Thyroid gland (tissue), 4 donors: ENCODE measurements at regions not wholly inside any gene's neighbourhood (a gene's known extent, or its start where the extent isn't known, plus 50 kb on each side); places are given as distances from the start of the nearest gene placed in this dataset.
"Not testable (repeated sequence)": the region's sequence is repeated elsewhere in the genome, so short reads cannot be mapped to it uniquely, and the experiment has no call there.

ENCODE experiments used
- POLR2A ChIP-seq, 2 donors: fragments of 450-650 bp; IDR thresholded peaks; one replicate each; pipeline ENCODE4 v1.6.1; 2017; ENCODE audit warnings: antibody characterized with exemption in 2 of 2, mild to moderate bottlenecking in 2 of 2, moderate library complexity in 1 of 2
- TF ChIP-seq, protein P1 (sequence below), 6 experiments: fragments of 200-600 bp in 3 of 6; fragments of 450-650 bp in 3 of 6; sonication (generic) in 3 of 6; IDR thresholded peaks; one replicate each; pipeline ENCODE4 v1.5.1; 2016 to 2019; ENCODE audit warnings: antibody characterized with exemption in 6 of 6, mild to moderate bottlenecking in 2 of 6, inconsistent platforms in 1 of 6, moderate library complexity in 1 of 6

DNA sequence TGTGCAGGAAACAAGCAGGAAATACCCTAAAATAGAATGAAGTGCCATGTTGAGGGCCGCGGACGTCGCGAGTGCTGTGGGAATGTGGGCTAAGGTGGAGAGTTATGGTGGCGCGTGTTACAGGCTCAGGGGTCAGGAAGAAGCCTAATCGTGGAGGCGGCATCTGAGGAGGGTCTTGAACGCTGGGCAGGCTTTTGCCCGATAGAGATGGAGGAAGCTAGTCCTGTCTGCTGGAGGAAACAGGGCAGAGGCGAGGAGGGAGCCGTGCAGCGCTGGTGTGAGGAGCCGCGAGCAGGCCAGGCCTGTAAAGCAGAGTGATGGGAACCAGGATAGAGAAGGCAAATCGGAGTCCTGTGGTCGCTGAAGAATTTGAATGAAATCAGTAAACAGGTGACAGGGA, 1759.8 kb upstream of the DEFB115 start:
- TF ChIP-seq, protein P1, sequence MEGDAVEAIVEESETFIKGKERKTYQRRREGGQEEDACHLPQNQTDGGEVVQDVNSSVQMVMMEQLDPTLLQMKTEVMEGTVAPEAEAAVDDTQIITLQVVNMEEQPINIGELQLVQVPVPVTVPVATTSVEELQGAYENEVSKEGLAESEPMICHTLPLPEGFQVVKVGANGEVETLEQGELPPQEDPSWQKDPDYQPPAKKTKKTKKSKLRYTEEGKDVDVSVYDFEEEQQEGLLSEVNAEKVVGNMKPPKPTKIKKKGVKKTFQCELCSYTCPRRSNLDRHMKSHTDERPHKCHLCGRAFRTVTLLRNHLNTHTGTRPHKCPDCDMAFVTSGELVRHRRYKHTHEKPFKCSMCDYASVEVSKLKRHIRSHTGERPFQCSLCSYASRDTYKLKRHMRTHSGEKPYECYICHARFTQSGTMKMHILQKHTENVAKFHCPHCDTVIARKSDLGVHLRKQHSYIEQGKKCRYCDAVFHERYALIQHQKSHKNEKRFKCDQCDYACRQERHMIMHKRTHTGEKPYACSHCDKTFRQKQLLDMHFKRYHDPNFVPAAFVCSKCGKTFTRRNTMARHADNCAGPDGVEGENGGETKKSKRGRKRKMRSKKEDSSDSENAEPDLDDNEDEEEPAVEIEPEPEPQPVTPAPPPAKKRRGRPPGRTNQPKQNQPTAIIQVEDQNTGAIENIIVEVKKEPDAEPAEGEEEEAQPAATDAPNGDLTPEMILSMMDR (IDR thresholded peaks at IDR 0.05) = not testable (repeated sequence)
- not testable (repeated sequence) for TF ChIP-seq POLR2A (IDR thresholded peaks at IDR 0.05)
